ENCODE measurements at regions not wholly inside any gene's neighbourhood (a gene's known extent, or its start where the extent isn't known, plus 50 kb on each side); places are given as distances from the start of the nearest gene placed in this dataset.
A peak's percentile ranks its signal among the peaks of the same experiment; 100 is the strongest.

GRCh38 chr7:132072873-132073272 lies 503.4 kb downstream of the PLXNA4 start:
- DNase-seq (ENCODE audit: low spot score), result no peak

- no peak for DNase-seq (ENCODE audit: low spot score)
Measured at GRCh38 chr7:132072165-132072564, 504.1 kb downstream of the PLXNA4 start.

DNA sequence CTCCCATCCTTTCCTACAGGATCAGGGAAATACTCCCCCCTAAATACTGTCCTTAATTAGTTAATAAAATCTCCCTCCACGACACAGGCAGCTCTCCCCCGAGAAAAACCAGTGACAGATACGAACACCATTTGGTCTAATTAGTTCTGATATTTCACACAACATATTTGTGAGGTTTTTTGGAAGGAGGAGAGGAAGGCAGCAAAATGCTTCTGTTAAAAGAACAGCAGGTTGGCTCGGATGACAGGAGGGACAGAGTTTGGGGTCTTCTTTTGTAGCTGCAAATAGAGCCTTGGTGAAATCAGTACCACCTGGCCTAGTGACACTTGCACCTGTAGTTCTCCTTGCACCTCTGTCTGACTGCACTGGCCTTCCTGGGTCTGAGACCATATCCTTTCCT lies 507.0 kb downstream of the PLXNA4 start:
- DNase-seq (ENCODE audit: low spot score), result no peak

DNA sequence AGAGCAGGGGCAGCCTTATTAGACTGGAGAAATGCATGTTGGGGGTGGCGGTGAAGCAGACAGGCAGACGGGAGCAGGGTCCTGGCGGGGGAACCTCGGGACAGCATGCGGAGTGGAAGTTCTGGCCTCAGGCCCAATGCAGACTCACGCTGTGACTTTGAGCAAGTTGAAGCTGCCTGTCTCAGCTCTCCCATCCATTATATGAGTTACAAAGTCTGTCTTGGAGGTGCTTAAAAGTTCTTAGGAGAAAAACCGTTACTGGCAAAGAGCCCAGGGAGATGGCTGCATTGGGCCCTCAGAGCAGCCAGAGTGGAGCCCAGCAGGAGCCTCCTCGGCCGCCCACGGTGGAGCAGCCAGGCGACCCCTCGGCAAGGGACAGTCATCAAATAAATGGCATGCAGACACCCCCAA lies 509.5 kb downstream of the PLXNA4 start:
- no peak for DNase-seq (ENCODE audit: low spot score)

DNA sequence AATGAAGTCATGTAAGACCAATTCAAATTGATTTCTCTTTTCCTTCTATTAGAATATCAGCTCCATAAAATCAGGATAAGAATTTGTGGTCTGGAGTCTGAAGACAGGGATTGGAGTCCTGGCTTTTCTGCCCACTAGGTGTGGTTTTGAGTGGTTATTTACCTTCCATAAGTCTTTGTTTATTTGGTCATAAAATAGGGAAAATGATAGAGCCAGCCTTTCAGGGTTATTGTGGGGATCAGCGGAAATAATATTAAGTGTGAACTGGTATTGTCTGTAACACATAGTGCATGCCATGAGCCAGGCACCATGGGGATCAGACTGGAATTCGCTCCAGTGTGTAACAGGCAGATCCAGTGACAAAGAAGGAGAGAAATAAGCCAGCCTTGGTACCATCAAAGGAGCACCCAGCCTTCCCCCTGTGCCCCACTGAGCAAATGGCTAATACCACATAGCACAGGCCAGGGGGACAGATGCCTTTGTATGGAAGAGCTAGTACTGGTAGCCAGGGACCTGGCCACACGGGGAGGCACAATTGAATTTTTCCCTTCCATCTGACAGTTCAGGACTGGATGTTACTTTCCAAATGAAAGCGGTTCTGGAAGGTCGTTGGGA lies 509.7 kb upstream of the PODXL start:
- no peak for DNase-seq (ENCODE audit: low spot score)

DNA sequence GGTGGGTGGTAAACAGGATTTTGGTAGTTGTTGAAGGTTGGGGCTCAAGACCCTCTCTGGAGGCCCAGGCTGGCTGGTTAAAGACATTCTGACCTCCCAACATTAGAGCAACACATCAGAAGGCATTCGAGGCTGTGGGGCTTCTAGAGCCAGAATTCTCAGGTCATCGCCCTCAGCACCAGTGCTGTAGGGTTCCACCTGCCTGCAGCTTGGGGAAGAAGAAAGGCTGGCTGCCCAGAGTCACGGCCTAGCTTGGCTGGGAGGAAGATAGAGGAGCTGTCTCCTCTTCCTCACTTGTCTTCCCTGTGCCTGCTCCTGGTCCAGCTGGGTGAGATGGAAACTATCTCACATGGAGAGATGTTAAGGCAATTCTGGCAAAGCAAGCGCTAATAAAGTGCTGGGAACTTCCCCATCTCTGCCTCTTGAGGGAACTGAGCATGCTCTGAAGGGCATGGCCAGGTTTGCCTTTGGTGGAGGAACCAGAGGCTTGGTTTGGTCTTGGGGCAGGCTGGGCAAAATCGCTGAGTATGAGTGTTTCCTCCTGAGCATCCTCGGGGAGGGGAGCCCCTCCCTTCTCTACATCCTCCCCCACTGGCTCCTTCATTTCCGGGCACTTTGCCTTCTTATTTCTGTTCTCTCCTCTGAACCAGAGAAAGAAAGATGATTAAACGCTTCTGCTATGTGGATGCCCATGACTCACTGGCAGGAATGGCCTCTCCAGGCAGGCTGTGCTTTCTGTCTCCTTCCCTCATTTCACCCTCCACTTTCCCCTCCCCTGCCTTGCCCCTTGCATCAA lies 509.0 kb upstream of the PODXL start:
- DNase-seq (ENCODE audit: low spot score), result no peak

- no peak for DNase-seq (ENCODE audit: low spot score)
Measured at GRCh38 chr7:132063800-132064199, 507.4 kb upstream of the PODXL start.

GRCh38 chr7:132061937-132062336 lies 505.5 kb upstream of the PODXL start:
- DNase-seq (ENCODE audit: low spot score), result no peak

DNA sequence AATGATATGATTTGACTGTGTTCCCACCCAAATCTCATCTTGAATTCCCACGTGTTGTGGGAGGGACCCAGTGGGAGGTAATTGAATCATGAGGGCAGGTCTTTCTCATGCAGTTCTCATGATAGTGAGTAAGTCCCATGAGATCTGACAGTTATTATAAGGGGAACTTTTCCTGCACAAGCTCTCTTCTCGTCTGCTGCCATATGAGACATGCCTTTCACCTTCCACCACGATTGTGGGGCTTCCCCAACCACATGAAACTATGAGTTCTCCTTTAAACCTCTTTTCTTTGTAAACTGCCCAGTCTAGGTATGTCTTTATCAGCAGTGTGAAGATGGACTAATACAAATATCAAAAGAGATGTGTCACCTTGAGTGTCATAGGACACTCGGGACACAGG lies 502.7 kb upstream of the PODXL start:
- no peak for DNase-seq (ENCODE audit: low spot score)

- DNase-seq (ENCODE audit: low spot score), result no peak
Measured at GRCh38 chr7:132055336-132056120, 499.1 kb upstream of the PODXL start.

GRCh38 chr7:132053871-132054270 lies 497.4 kb upstream of the PODXL start:
- no peak for DNase-seq (ENCODE audit: low spot score)

GRCh38 chr7:132051311-132051710 lies 494.9 kb upstream of the PODXL start:
- no peak for DNase-seq (ENCODE audit: low spot score)

- no peak for DNase-seq (ENCODE audit: low spot score)
Measured at GRCh38 chr7:132049462-132050304, 493.3 kb upstream of the PODXL start.

GRCh38 chr7:132045481-132045980 lies 489.1 kb upstream of the PODXL start:
- DNase-seq (ENCODE audit: low spot score), result peak; percentile 92

DNA sequence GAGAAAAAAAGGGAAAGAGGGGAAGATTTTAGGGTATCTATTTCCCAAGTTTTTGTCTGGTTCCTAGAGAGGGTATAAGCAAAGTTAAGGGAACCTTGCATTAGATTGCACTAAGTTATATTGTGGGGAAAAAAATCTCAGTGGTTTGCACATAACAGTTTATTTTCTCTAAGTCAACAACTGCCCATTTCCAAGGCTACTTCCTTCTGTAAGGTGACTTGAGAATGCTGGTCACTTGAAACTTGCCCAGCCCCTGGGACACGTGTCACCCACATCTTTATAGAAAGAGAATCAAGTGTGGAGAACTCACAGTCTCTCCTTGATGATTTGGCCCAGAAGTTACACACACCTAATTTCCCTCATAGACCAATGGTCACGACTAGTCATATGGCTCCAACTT lies 488.6 kb upstream of the PODXL start:
- DNase-seq (ENCODE audit: low spot score), result no peak

GRCh38 chr7:132044247-132044646 lies 487.8 kb upstream of the PODXL start:
- no peak for DNase-seq (ENCODE audit: low spot score)

DNA sequence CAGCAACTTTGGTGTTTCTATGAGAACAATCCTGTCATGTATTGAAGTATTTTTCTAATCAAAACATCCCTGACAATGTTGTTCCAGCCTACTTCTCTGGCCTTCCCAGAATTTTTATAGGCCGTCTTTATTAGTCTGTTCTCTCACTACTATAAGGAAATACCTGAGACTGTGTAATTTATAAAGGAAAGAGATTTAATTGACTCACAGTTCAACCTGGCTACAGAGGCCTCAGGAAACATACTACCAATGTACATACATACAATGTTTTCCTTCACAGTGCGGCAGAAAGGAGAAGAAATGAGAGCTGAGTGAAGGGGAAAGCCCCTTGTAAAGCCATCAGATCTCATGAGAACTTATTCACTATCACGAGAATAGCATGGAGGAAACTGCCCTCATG lies 484.7 kb upstream of the PODXL start:
- no peak for DNase-seq (ENCODE audit: low spot score)

GRCh38 chr7:132035517-132036362 lies 479.3 kb upstream of the PODXL start:
- DNase-seq (ENCODE audit: low spot score), result peak; percentile 42

DNA sequence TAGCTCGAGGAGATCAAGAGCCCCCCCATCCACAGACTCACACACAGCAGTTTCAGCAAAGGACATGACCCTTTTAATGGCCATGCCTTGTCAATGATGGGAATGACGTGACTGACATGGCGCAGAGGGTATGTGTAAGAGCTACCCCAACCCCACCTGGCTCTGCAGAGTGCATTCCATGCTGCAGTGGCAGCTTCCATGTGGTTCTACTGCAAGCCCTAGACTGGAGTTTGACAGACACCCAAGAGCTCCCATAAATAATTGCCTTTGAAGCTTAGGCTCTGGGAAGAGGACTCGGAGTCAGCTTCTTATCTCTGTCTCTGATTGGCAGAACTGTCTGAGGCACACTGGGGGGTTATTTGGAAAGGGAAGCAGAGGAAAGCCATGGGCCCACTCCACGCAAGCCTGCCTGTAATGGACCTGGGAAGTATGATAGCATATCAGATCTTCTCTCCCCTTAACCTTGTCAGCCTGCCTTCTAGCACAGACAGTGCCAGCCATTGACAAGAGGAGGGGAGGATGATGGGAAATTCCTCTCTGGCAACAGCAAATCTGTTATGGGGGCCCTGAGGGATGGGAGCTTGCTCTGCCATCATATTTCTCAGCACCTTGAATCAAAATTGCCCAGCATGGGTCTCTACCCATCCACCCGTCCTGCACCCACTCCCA lies 478.5 kb upstream of the PODXL start:
- peak; percentile 84 for DNase-seq (ENCODE audit: low spot score)

DNA sequence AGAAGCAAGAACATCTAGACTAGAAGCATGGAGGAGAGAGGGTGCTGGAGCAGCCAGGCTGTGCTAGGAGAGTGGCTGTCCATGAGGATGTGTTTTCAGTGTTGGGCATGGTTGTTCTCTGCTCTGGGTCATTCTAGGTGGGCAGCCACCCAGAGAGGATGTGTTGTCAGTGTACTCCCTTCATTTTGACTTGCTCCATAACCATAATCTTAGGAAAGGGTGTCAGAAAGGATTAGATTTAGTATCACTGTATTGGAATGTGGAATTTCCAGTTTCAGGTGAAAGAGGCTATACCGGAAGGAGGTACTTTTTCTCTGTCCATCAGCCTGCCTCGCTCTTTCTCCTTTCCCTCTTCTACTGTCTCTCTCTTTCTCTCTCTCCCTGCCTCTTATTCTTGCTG lies 474.5 kb upstream of the PODXL start:
- DNase-seq (ENCODE audit: low spot score), result no peak
